ENCODE measurements at regions not wholly inside any gene's neighbourhood (a gene's known extent, or its start where the extent isn't known, plus 50 kb on each side); places are given as distances from the start of the nearest gene placed in this dataset.

DNA sequence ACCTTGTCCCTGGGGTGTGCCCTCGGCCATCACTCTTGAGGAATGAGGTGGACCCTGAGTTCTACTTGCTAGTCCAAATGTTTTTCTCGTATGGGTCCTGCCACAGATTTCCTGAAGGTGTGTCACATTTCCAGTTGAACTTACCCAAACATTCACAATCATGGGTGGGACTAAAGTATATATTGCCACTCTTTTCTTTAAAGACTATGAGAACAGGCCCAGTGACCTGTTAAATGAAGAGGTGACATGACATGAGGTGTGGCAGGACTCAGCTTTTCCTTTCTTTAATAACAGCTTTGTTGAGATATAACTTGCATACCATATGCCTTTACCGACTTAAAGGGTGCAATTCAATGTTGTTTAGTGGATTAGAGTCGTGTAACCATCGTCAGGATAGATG is 177.2 kb upstream of the EXOC2 start:
- no peak for TF ChIP-seq POLR2A (IDR thresholded peaks at IDR 0.05)
- TF ChIP-seq EP300 (IDR thresholded peaks at IDR 0.05), result no peak
- no peak for TF ChIP-seq CTCF (IDR thresholded peaks at IDR 0.05)
- Histone ChIP-seq H3K36me3 (no peaks in the 10 kb centered on the region), H3K9me3 (no peaks in the 10 kb centered on the region), H3K4me1 (ENCODE audit: insufficient read depth) (no peaks in the 10 kb centered on the region), H3K4me3 (no peak overlapping the region), H3K27me3 (no peaks in the 10 kb centered on the region), H3K27ac (no peak overlapping the region)
- no peak for DNase-seq
- WGBS, 3 donors, result 61 to 75% (median 66%) methylated on average over 5 of the region's 5 CpGs
- intact Hi-C loops (cut with DNase I), result no loop called here

- no peak for DNase-seq
- no peaks in the 10 kb centered on the region for H3K9me3 ChIP-seq
- no peaks in the 10 kb centered on the region for H3K4me1 ChIP-seq (ENCODE audit: insufficient read depth)
- TF ChIP-seq POLR2A (IDR thresholded peaks at IDR 0.05), result no peak
- no peak for TF ChIP-seq EP300 (IDR thresholded peaks at IDR 0.05)
- no peak for TF ChIP-seq CTCF (IDR thresholded peaks at IDR 0.05)
- no peaks in the 10 kb centered on the region for H3K27me3 ChIP-seq
- intact Hi-C loops (cut with DNase I), result no loop called here
- no peaks in the 10 kb centered on the region for H3K36me3 ChIP-seq
- no peak overlapping the region for H3K27ac ChIP-seq
- WGBS, 3 donors, result 80 to 84% (median 84%) methylated on average over 8 of the region's 8 CpGs
- H3K4me3 ChIP-seq, result no peak overlapping the region
Observed at GRCh38 chr6:868201-868600, 175.3 kb upstream of the EXOC2 start.

GRCh38 chr6:867378-867777 is 174.4 kb upstream of the EXOC2 start:
- TF ChIP-seq EP300 (IDR thresholded peaks at IDR 0.05) (no peak), POLR2A (IDR thresholded peaks at IDR 0.05) (no peak)

DNA sequence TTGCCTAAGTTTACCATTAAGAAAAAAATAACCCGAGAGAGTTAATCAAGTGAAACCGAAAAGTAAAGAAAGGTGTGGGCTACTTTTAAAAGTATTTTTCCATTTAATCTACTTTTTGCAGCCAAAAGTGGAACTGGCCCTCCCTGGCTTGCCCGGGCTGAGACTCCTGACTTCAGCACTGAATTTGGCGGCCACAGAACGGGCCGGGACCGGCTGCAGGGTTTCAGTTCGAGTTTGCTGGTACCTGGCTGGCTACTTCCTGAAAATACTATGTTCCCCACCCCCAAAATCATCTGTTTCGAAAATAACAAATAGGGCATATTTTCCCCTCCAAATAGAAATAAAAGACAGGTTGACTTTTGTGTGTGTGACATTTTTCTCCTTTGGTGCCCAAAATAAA is 173.4 kb upstream of the EXOC2 start:
- DNase-seq, result no peak
- no peaks in the 10 kb centered on the region for H3K4me1 ChIP-seq (ENCODE audit: insufficient read depth)
- no peak overlapping the region for H3K4me3 ChIP-seq
- no peaks in the 10 kb centered on the region for H3K9me3 ChIP-seq
- no peaks in the 10 kb centered on the region for H3K36me3 ChIP-seq
- TF ChIP-seq CTCF (IDR thresholded peaks at IDR 0.05) (no peak), POLR2A (IDR thresholded peaks at IDR 0.05) (no peak), EP300 (IDR thresholded peaks at IDR 0.05) (no peak)
- 74 to 80% (median 76%) methylated on average over 9 of the region's 9 CpGs for WGBS, 3 donors
- intact Hi-C loops (cut with DNase I), result no loop called here
- no peaks in the 10 kb centered on the region for H3K27me3 ChIP-seq
- H3K27ac ChIP-seq, result no peak overlapping the region

More at GRCh38 chr6:867378-867777, 174.4 kb upstream of the EXOC2 start:
- DNase-seq, result no peak
- Histone ChIP-seq H3K4me1 (ENCODE audit: insufficient read depth) (no peaks in the 10 kb centered on the region), H3K9me3 (no peaks in the 10 kb centered on the region), H3K27me3 (no peaks in the 10 kb centered on the region), H3K27ac (no peak overlapping the region), H3K4me3 (no peak overlapping the region), H3K36me3 (no peaks in the 10 kb centered on the region)
- intact Hi-C loops (cut with DNase I), result no loop called here
- 67 to 79% (median 77%) methylated on average over 6 of the region's 6 CpGs for WGBS, 3 donors

GRCh38 chr6:865846-866245 is 172.9 kb upstream of the EXOC2 start:
- Histone ChIP-seq H3K9me3 (no peaks in the 10 kb centered on the region), H3K4me3 (no peak overlapping the region), H3K36me3 (no peaks in the 10 kb centered on the region), H3K27ac (no peak overlapping the region), H3K27me3 (no peaks in the 10 kb centered on the region), H3K4me1 (ENCODE audit: insufficient read depth) (no peaks in the 10 kb centered on the region)
- intact Hi-C loops (cut with DNase I), result no loop called here
- WGBS, 3 donors, result 70 to 83% (median 78%) methylated on average over 4 of the region's 4 CpGs
- TF ChIP-seq POLR2A (IDR thresholded peaks at IDR 0.05) (no peak), CTCF (IDR thresholded peaks at IDR 0.05) (no peak), EP300 (IDR thresholded peaks at IDR 0.05) (no peak)
- no peak for DNase-seq

Data from ovary (tissue), 7 donors.